ENCODE measurements at regions not wholly inside any gene's neighbourhood (a gene's known extent, or its start where the extent isn't known, plus 50 kb on each side); places are given as distances from the start of the nearest gene placed in this dataset.
"Not testable (repeated sequence)": the region's sequence is repeated elsewhere in the genome, so short reads cannot be mapped to it uniquely, and the experiment has no call there.

GRCh38 chr2:42980764-42981416, 188.5 kb upstream of the HAAO start:
- Mint-ChIP-seq H3K36me3 (no peaks in the 10 kb centered on the region), H3K27ac (no peak overlapping the region), H3K9me3 (no peaks in the 10 kb centered on the region), H3K4me3 (no peak overlapping the region), H3K27me3 (peaks cover 10% of the 10 kb centered on the region), H3K4me1 (peaks cover 3% of the 10 kb centered on the region)
- POLR2A ChIA-PET = no interaction called here
- DNase-seq (peak; percentile 2), ATAC-seq (ENCODE audit: low read depth) (no peak)

- Mint-ChIP-seq H3K9me3 (no peaks in the 10 kb centered on the region), H3K27ac (no peak overlapping the region), H3K4me1 (peaks cover 3% of the 10 kb centered on the region), H3K36me3 (no peaks in the 10 kb centered on the region), H3K4me3 (no peak overlapping the region), H3K27me3 (peaks cover 10% of the 10 kb centered on the region)
- DNase-seq = peak; percentile 17
- ATAC-seq (ENCODE audit: low read depth) = no peak
- POLR2A ChIA-PET = no interaction called here
These were observed 187.7 kb upstream of the HAAO start for GRCh38 chr2:42979870-42980763.

GRCh38 chr2:42979416-42979869, 187.1 kb upstream of the HAAO start:
- Mint-ChIP-seq H3K27me3 (peaks cover 10% of the 10 kb centered on the region), H3K4me3 (no peak overlapping the region), H3K9me3 (no peaks in the 10 kb centered on the region), H3K4me1 (peaks cover 4% of the 10 kb centered on the region), H3K36me3 (no peaks in the 10 kb centered on the region), H3K27ac (no peak overlapping the region)
- POLR2A ChIA-PET = no interaction called here
- DNase-seq (peak; percentile 10), ATAC-seq (ENCODE audit: low read depth) (no peak)

- no peak for ATAC-seq (ENCODE audit: low read depth)
- Mint-ChIP-seq H3K4me3 (no peak overlapping the region), H3K27ac (no peak overlapping the region), H3K9me3 (no peaks in the 10 kb centered on the region), H3K36me3 (no peaks in the 10 kb centered on the region), H3K27me3 (peaks cover 10% of the 10 kb centered on the region), H3K4me1 (peaks cover 6% of the 10 kb centered on the region)
- peak; percentile 14 for DNase-seq
- POLR2A ChIA-PET = no interaction called here
These were observed 186.6 kb upstream of the HAAO start for GRCh38 chr2:42978887-42979415.

- H3K9me3 Mint-ChIP-seq = no peaks in the 10 kb centered on the region
- peaks cover 6% of the 10 kb centered on the region for H3K4me1 Mint-ChIP-seq
- DNase-seq = peak; percentile 17
- H3K27me3 Mint-ChIP-seq = peaks cover 8% of the 10 kb centered on the region
- POLR2A ChIA-PET = no interaction called here
- H3K27ac Mint-ChIP-seq = no peak overlapping the region
- ATAC-seq (ENCODE audit: low read depth) = no peak
- no peak overlapping the region for H3K4me3 Mint-ChIP-seq
- H3K36me3 Mint-ChIP-seq = no peaks in the 10 kb centered on the region
These were observed 185.9 kb upstream of the HAAO start for GRCh38 chr2:42978175-42978886.

- DNase-seq (peak; percentile 15), ATAC-seq (ENCODE audit: low read depth) (no peak)
- POLR2A ChIA-PET = no interaction called here
These were observed 185.1 kb upstream of the HAAO start for GRCh38 chr2:42977270-42978174.

GRCh38 chr2:42976351-42976750, 184.0 kb upstream of the HAAO start:
- Mint-ChIP-seq H3K27ac (no peak overlapping the region), H3K9me3 (no peaks in the 10 kb centered on the region), H3K36me3 (no peaks in the 10 kb centered on the region), H3K27me3 (peaks cover 5% of the 10 kb centered on the region), H3K4me1 (peaks cover 10% of the 10 kb centered on the region), H3K4me3 (no peak overlapping the region)
- POLR2A ChIA-PET = interaction anchor here (0.6 kb wide), 1 partner anchor 619 kb away, joined by 3 read pairs; the partner anchor contains the start of gene THADA
- peak; percentile 23 for DNase-seq
- no peak for ATAC-seq (ENCODE audit: low read depth)

More at GRCh38 chr2:42977270-42978174, 185.1 kb upstream of the HAAO start:
- peaks cover 8% of the 10 kb centered on the region for H3K4me1 Mint-ChIP-seq
- H3K4me3 Mint-ChIP-seq = no peak overlapping the region
- H3K36me3 Mint-ChIP-seq = no peaks in the 10 kb centered on the region
- peak overlapping the region; percentile 60 for H3K27ac Mint-ChIP-seq
- no peaks in the 10 kb centered on the region for H3K9me3 Mint-ChIP-seq
- peaks cover 5% of the 10 kb centered on the region for H3K27me3 Mint-ChIP-seq

- no peaks in the 10 kb centered on the region for H3K9me3 Mint-ChIP-seq
- DNase-seq (peak; percentile 72), ATAC-seq (ENCODE audit: low read depth) (no peak)
- no peak overlapping the region for H3K27ac Mint-ChIP-seq
- POLR2A ChIA-PET = interaction anchor here (0.5 to 1.0 kb wide), 3 partner anchors 245 to 509 kb away, joined by 3 to 5 read pairs (median 4); partner anchors contain the start of gene ZFP36L2
- peaks cover 2% of the 10 kb centered on the region for H3K27me3 Mint-ChIP-seq
- no peak overlapping the region for H3K4me3 Mint-ChIP-seq
- peaks cover 10% of the 10 kb centered on the region for H3K4me1 Mint-ChIP-seq
- no peaks in the 10 kb centered on the region for H3K36me3 Mint-ChIP-seq
These were observed 182.6 kb upstream of the HAAO start for GRCh38 chr2:42974721-42975717.

- POLR2A ChIA-PET = interaction anchor here (0.5 to 1.0 kb wide), 2 partner anchors 252 to 510 kb away, joined by 4 to 5 read pairs; partner anchors contain the start of gene ZFP36L2
- Mint-ChIP-seq H3K36me3 (no peaks in the 10 kb centered on the region), H3K4me3 (no peak overlapping the region), H3K27me3 (peaks cover 4% of the 10 kb centered on the region), H3K9me3 (no peaks in the 10 kb centered on the region), H3K27ac (peak overlapping the region; percentile 13), H3K4me1 (peaks cover 10% of the 10 kb centered on the region)
- ATAC-seq (ENCODE audit: low read depth) = no peak
- DNase-seq = no peak
These were observed 181.9 kb upstream of the HAAO start for GRCh38 chr2:42974169-42974720.

- Mint-ChIP-seq H3K36me3 (no peaks in the 10 kb centered on the region), H3K4me3 (no peak overlapping the region), H3K4me1 (peaks cover 10% of the 10 kb centered on the region), H3K27ac (no peak overlapping the region), H3K9me3 (no peaks in the 10 kb centered on the region), H3K27me3 (peaks cover 4% of the 10 kb centered on the region)
- ATAC-seq (ENCODE audit: low read depth) (no peak), DNase-seq (no peak)
- POLR2A ChIA-PET = no interaction called here
These were observed 181.3 kb upstream of the HAAO start for GRCh38 chr2:42973726-42974125.

GRCh38 chr2:42972933-42973516, 180.6 kb upstream of the HAAO start:
- H3K36me3 Mint-ChIP-seq; ATAC-seq (ENCODE audit: low read depth); H3K9me3 Mint-ChIP-seq; H3K4me3 Mint-ChIP-seq; H3K4me1 Mint-ChIP-seq; H3K27me3 Mint-ChIP-seq; H3K27ac Mint-ChIP-seq; POLR2A ChIA-PET; DNase-seq: not testable (repeated sequence)

All from activated naive CD8-positive, alpha-beta T cell treated with anti-CD3 and anti-CD28 coated beads, Interleukin-2, amount 10 ng/mL, durations not matched to agents 7 days and 5 days (primary cell).